ENCODE measurements at regions not wholly inside any gene's neighbourhood (a gene's known extent, or its start where the extent isn't known, plus 50 kb on each side); places are given as distances from the start of the nearest gene placed in this dataset.

DNA sequence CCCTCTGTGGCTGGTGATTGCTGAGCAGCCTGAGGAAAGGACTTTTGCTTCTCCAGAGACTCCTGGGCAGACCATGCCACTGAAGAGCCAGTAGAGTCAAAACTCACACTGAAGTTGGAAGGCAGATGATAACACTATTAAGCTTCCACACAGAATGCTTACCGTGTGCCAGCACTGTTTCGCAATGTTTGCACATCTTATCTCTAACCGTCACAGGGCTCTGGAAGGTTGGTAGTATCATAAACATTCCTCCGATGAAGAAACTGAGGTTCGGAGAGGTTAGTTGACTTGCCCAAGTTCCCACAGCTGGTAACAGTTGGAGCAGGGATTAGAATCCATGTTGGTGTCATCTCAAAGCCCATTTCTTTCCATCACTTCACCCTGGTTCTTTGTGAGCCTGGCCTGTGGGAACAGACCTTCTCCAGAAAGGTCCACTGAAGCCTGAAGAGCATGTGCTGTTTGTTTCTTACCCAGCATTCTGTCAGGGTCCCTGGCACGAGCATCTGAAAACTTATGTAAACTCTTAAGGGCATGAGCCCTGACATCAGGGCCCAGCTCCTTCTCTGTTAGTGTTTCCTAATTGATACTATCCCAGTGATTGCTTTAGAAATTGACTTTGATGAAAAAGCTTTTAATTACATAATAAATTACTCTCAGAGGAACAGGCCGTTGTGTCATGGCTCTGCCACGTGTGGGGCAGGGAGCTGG, 77.0 kb upstream of the PRR23C start:
- TF ChIP-seq, protein P1, sequence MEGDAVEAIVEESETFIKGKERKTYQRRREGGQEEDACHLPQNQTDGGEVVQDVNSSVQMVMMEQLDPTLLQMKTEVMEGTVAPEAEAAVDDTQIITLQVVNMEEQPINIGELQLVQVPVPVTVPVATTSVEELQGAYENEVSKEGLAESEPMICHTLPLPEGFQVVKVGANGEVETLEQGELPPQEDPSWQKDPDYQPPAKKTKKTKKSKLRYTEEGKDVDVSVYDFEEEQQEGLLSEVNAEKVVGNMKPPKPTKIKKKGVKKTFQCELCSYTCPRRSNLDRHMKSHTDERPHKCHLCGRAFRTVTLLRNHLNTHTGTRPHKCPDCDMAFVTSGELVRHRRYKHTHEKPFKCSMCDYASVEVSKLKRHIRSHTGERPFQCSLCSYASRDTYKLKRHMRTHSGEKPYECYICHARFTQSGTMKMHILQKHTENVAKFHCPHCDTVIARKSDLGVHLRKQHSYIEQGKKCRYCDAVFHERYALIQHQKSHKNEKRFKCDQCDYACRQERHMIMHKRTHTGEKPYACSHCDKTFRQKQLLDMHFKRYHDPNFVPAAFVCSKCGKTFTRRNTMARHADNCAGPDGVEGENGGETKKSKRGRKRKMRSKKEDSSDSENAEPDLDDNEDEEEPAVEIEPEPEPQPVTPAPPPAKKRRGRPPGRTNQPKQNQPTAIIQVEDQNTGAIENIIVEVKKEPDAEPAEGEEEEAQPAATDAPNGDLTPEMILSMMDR (IDR thresholded peaks at IDR 0.05; ENCODE audit: low read depth, low read length), result no peak
- TF ChIP-seq EZH2phosphoT487 (IDR thresholded peaks at IDR 0.05; ENCODE audit: low read depth), result no peak

Data from OCI-LY3 (cell line).